NCI-H226 (cell line): ENCODE measurements at regions not wholly inside any gene's neighbourhood (a gene's known extent, or its start where the extent isn't known, plus 50 kb on each side); places are given as distances from the start of the nearest gene placed in this dataset.
"Not testable (repeated sequence)": the region's sequence is repeated elsewhere in the genome, so short reads cannot be mapped to it uniquely, and the experiment has no call there.

Experiments
- DNase-seq: peaks from one replicate; pipeline ENCODE4 v3.0.0-alpha.2; 2015

DNA sequence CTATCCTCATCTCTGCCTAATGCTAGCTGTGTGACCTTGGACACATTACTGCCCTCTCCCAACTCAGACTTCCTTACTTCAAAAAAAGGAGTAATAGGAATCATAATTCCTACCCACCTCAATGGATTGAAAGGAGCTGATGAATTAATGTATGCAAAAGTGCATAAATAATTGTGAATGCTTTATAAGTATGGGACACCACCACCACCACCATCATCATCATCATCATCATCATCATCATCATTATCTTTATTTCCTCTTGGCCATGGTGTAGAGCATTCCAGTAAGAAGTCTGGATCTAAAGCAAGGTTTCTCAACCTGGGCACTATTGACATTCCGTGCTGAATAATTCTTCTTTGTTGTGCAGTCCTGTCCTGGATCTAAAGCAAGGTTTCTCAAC, 282.5 kb downstream of the MEX3B start:
- DNase-seq, result no peak

DNA sequence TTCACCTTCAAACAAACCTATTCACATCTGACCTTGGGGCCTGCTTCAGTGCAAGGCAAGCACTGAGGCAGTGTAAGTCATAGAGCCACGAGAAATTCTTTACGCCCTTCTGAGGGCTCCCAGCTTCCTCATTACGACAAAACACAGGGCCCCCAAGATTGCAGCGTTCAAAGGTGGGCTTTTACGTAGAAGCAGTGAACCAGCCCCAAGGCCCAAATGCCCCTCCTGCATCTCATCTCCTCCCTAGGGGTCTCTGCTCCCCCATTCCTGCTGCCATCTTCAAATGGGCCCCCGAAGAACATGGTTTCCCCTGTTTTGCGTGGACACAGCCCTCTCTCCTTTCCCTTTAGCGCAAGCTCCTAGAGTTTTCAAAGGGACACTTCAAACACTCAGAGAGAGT, 285.1 kb downstream of the MEX3B start:
- no peak for DNase-seq

DNA sequence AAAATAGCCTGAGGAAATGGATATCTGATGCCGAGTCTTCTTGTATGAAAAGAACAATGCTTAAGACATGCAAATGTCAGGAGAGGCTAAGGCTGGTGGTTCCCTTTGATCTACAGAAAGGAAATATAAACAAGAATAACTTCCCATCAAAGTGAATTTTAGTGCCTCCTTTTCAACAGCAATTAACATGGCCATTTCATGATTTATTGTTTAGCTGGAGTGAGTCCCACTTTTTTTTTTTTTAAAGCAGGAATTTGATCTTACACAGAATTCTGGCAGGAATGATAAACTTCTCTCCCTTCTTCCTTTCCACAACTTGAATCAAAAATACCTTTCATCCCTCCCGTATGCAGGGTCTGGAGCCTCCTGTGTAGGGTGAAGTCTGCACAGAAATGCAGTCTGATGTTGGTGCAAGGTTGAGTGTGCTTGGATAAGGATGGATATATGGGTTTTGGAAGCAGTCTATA, 287.0 kb downstream of the MEX3B start:
- no peak for DNase-seq

DNA sequence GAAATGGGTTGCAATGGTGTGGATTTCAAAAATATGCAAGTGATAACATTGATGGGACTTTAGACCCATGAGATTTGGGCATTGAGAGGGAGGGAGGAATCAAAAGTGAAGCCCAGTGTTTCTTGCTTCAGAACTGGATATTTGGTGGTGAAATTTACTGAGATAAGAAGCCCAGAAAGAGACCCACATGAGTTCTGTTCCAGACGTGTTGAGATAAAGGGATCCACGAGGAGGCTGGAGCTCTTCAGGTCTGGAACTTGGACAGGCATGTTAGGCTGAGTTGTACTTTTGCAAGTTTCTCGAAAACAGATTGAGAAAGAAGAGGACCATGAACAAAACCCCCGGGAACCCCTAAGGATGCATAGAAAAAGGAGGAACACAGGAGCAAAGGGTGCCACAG, 290.2 kb downstream of the MEX3B start:
- no peak for DNase-seq

DNA sequence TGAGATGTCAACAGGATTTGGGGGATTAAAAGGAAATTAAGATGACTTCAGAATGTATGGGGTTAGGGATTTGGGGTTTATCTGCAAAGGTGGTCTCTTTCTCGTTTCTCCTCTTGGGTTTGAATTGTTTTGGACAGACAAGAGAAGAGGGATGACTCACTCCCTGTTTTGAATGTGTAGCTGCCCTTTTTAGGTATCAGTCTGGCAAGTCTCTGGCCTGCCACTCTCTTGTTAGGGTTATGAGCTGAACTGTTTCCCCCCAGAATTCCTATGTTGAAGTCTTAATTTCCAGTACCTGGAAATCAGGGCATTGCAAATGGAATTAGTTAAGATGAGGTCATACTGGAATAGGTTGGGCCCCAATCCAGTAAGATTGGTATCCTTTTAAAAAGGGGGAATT, 291.7 kb downstream of the MEX3B start:
- DNase-seq, result no peak

DNA sequence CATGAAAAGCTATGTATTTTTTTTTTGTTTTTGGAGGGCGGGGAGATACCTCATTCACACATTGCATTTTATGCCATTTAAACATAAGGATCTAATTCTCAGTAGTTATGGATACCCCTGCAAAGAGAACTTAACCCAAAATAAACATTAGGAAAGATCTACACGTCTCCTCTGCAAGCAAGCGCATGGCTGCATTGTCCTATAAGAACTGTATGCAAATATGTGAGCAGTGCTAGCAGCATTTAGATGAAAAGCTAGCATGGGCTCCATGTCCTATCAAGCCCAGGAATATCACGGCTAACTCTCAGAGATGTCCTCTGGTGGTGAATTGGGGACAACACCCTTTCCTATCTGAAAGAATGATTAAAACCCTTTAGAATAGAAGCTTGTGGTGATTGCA, 292.8 kb downstream of the MEX3B start:
- DNase-seq, result no peak

DNA sequence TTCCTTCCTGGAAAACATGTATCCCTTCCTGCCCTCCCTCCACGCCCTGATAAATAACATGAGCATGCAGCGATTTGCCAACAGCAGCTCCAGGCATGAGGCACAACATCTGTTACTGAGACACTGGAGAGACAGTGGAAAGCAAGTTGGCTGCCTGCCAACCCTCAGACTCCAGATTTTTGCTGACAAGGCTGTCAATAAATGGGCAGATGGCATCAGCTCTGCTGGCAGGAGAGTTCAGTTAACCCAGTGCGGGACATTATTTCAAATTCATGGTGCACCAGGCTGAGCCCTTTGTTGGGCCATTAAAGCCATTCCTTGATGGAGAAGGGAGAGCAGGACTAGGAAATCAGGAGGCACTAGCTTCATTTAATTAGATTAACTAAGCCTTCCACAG, 293.3 kb downstream of the MEX3B start:
- DNase-seq, result no peak

DNA sequence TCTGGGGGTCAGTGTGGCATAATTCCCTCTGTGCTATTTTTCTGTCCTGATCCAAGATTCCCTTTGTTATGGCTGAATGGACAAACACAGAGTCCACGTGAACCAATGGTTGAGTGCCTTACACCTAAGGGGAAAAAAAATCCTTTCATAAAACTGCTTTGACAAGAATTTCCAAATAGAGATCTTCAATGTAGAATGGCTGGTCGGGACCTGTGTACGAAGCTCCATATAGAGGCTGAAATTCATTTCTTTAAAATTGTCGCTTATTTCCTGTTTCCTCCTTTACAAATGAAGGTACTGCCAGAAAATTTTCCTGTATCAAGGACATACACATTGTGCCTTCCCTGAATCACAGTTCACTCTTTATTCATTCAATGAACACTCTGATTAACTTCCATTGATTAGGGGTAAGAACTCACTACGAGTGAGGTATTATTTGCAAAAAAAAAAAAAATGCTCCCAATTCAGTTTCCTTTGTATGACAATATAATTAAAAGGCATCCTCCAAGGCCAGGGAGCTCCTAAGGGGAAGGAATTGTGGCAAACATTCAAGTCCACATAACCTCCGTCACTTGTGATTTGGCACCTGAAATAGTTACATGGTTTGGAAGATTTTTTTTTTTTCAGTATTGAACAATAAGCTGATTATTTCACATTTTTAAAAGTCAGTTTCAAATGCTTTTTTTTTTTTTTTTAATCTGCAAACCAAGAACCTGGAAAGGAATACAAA, 293.8 kb downstream of the MEX3B start:
- DNase-seq, result no peak

DNA sequence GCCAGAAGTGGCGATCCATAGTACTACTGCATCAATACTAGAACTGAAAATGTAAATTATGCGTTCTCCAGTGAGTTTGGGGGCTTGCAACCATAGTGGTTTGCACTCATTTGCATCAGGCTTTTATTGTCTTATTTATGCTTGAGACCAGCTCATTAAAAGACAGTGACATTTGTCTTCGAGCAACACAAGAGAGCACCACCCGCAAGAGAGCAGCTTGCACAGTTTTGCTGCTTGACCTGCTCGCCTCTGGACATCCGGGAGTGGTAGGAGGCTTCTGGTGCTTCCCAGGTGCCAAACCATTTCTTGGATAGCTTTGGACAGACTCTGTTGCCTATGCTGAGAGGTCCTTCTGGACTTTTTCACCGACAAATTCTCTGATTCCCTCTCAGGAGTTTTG, 294.6 kb downstream of the MEX3B start:
- DNase-seq, result no peak

DNA sequence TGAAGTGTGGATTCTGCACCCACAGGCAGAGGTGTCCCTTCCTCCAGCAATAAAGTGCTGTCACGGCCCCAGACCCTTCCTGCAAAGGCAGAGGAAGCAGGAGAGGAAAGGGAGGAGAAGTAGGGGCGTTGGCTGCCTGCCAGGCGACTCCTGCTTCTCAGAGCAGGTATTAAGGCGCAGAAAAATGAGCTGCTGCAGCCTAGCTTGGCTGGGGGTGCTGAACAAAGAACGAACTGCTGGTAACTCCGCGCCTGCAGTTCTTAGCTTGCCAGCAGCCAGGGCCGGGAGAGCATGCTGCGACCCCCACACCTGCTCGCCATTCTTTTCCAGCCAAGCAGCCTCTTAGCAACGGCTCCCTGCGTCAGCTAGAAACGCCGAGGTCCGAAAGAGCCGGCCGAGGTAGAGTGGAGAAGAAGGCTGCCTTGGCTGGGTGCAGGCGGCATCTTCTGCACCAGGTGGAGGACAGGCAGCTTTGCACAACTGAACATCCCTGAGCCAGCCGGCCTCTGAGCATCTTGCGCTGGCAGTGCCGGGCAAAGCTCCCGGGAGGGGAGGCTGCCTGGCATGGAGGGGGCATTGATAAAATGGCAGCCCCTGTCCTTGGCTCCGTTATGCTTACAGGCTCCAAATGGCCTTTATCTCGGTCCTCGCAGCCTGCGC, 296.0 kb downstream of the MEX3B start:
- DNase-seq, result no peak

DNA sequence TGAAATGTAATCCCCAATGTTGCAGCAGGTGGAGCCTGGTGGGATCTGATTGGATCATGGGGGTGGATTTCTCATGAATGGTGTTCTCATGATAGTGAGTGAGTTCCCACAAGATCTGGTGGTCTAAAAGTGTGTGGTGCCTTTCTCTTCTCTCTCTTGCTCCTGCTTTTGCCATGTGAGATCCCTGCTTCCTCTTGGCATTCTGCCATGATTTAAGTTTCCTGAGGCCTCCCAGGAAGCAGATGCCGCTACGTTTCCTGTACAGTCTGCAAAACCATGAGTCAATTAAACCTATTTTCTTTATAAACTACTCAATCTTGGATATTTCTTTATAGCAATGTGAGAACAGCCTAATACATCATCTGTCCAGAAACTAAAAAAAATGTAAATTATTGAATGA, 298.3 kb downstream of the MEX3B start:
- DNase-seq, result no peak

DNA sequence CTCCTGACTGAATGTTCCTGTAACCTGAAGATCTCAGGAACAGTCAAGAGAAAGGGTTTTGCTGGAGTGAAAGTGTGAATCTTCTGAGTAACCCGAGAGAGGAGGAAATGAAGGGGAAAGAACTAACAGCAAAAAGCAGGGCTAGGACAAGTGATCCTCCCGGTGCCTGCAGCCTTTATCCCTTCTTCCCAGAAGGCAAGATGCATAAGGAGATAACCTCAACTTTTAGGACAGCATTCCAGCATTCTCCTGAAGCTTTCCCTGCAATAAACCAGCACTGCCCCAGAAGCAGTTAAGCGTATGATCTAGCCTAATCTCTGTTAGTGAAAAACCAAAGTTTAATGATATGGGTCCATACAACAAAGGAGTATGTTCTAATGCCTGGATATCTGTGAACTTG, 298.8 kb downstream of the MEX3B start:
- DNase-seq, result no peak

DNA sequence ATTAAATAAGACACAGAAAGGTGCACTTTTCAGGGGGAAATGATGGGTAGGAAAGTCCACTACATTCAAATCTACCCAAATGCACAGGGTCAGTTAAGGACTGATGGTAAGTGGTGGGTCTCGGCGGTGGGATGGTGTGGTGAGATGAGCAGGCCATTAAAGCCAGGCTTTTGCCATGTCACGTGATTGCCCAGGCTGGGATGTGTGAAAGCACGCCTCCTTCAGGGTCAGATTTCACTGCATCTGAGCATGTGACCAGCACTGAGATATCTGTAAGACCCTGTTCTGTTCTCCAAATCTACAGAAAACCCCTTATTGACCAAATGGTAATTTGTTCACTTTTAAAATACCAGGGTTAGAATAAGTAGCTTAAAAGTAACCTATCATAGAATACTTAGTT, 301.5 kb downstream of the MEX3B start:
- DNase-seq, result no peak

DNA sequence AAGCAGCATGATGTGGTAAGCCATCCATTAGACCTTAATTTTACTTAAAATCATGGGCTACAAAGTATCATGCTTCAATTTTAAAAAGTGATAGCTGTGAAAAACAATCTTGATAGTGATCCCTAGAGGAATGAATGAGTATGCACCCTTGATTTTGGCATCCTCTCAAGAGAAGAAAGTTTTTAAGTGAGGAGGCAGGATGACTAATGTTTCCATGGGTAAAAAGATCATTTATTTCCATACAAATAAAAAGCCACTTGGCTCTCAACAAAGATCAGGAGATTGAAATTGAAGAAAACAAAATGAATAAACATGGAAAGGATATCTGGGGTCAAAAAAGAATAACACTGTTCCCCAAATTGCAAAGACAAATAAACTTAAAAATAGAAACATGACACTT, 305.4 kb downstream of the MEX3B start:
- DNase-seq, result no peak

DNA sequence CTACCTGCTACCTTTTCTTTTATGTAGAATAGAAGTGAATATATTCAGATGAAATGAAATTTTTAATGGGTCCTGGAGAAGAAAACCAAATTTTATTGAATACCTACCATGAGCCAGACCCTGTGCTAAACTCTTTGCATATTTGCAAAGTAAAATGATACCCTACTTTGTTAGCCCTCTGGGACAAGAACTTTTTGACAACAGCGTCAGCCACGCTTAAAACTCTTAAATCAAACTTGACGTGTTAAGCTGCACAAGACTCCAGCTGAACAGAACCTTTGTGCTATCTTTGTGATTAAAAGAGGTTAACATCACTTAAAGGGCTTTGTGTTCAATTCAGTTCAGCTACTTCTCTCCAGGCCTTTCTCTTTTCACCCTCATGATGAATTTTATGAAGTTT, 316.5 kb downstream of the MEX3B start:
- DNase-seq, result no peak

DNA sequence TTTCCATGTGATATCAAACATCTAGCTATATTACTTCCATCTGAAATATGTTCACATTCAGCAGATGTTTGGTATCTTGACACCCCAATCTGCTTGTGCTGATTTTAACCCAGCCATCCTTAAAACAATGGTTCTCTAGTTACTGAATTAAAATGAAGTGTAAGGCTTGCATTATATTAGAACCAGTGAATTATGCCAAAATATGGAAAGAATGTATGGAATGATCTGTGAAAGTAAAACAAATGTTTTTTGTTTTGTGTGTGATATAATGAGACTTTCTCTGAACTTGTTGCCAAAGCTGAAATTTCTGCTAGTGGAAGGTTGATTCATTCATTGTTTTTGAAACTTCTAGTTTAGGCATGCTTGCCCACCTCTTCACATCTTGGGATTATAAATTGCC, 317.1 kb downstream of the MEX3B start:
- DNase-seq, result no peak

DNA sequence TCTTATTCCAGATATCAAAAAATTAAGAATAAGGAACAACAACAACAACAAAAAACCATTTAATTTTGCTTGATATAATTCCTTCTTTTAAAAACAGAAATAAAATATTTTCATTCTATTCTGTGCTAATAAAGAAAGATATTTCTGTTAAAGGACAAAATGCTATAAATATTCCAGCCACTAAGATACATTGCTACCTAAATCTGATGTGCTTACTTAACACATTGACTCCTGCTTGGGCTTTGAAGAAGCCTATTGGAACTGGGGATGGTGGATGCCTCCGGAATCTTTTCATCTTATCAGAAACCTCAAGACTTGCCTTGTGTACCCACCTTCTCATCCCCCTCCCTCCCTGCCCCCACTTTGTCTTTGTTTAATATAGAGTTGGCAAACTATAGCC, 320.2 kb downstream of the MEX3B start:
- no peak for DNase-seq

DNA sequence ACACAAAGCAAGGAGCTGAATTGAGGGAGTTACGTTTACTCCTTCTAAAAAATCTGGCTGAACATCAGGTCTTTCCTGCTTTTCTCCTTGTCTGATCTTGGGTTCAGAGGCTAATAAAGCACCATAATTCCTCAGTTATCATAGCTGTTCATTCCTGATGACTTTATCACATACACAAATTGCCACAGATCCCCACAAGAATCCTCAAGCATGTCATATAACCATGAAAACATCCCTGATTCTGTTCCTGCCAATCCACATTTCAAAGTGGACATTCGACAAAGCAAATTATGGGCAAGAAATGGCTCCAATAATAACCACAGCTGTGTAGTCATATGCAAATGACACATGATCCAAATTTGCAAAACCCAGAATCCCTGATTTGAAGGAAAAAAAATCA, 321.3 kb downstream of the MEX3B start:
- no peak for DNase-seq

DNA sequence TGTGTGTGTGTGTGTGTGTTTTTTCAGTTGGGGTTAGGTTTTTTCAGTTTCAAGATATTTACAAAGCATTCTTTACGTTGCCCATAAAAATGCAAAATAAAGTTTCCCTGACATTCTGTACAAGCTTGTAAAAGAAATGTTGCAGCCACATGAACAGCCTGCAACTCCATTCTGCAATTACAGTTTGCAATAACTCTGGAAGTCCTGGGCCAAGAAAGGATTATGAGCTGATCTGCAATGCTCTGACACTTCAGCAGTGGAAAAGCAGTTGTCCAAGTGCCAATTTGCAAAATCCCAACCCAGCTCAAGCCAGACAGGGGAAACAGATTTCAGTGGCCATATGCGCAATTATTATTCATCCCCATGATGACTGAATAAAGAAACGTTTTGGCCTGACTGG, 322.1 kb downstream of the MEX3B start:
- no peak for DNase-seq

DNA sequence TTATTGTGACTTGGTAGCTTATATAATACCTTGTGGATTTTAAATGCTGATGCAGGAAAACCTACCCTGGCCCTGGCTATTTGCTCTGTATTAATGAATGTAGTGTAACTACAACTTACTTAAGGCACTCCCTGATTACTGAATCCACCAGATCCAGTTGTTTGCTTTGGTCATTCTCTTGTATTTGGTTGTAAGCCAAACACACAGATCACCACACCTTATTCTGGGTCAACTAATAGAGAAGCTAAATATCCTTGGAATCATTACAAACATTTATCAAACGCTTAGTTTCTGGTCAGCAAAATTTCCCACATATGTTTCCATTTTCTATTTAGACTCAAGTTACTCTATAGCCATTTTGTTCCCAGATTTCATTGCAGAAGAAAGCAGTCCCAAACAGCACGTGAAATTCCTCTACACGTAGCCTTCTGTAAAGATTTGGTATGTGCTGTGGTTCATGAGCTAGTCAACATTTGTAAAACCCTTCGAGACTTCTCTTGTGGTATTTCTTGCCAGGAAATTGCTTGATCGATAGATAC, 322.6 kb downstream of the MEX3B start:
- no peak for DNase-seq

DNA sequence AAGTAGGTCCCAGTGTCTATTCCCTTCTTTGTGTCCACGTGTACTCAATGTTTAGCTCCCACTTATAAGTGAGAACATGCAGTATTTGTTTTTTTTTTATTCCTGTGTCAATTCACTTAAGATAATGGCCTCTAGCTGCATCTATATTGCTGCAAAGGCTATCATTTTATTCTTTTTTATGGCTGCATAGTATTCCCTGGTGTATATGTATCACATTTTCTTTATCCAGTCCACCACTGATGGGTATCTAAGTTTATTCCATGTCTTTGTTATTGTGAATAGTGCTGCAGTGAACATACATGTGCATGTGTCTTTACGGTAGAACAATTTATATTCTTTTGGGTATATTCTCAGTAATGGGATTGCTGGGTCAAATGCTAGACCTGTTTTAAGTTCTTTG, 329.4 kb downstream of the MEX3B start:
- DNase-seq, result not testable (repeated sequence)

DNA sequence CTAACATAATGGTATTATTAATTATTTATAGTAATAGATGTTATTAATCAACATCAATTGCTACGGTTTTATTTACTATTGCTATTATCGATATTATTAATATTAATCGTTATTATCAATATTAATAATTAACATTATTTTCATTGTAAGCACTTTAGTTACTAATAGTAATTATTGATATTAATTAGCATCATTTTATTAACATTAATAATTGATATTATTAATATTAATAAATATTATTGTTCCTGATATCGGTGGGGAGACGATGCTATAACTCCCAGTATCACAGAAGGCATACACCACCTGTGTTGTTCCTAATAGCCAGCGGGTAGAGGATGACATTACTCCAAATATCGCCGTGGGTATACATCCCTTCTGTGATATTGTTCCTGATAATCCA, 335.5 kb downstream of the MEX3B start:
- DNase-seq, result no peak

DNA sequence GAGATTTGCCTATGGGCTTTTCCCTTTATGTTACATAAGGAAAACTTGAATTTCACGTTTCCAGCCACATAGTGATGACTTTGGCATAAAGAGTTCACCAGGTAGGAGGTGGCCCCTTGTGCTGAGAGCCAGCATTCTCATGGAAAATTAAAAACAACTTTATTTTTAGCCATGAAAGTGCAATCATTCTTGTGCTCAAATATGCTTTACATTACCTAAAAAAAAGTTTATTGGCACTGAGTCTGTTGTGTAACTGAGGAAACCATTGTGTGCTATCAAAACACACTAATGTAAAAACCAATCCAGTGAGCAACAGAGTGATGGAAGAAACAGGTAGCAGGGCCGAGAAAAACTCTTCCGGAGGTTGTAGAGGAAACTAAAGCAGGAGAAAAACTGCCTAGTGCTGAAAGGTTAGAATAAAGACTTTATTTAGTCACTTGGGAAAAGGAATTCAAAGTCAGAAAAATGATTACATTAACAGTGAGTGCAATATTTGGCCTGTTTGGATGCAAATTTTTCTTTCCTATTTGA, 332.9 kb upstream of the TMC3 start:
- not testable (repeated sequence) for DNase-seq

DNA sequence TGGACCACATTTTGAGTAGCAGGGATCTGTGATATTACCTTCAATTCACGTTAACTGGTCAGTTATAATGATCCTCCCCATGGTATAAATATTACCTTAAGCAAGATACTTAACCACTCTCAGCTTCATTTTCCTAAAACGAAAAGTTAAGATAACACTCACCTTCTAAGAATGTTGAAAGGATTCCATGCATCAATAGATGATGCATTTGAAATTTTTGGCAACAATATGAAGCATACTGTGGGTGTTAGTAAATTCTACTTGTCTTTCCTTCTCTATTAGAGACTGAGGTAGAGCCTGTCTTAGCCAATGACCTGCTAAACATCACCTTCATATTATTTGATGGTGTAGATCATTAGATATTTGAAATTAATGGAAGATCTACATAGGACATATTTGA, 331.7 kb upstream of the TMC3 start:
- not testable (repeated sequence) for DNase-seq
